H1 (cell line): ENCODE measurements at regions not wholly inside any gene's neighbourhood (a gene's known extent, or its start where the extent isn't known, plus 50 kb on each side); places are given as distances from the start of the nearest gene placed in this dataset.

Source experiments
- CREB1 ChIP-seq: IDR thresholded peaks from 2 replicates; pipeline ENCODE4 v1.6.1; 2012; ENCODE audit warnings: inconsistent platforms
- CTBP2 ChIP-seq: IDR thresholded peaks from 2 replicates; pipeline ENCODE4 v1.7.0; 2011; ENCODE audit warnings: borderline replicate concordance, mild to moderate bottlenecking, moderate library complexity, mixed read lengths, low read length; ENCODE audit not compliant: insufficient read depth, insufficient read length
- JUN ChIP-seq: IDR thresholded peaks from 2 replicates; pipeline ENCODE4 v1.6.1; 2011; ENCODE audit warnings: low read depth, mild to moderate bottlenecking, improper control_type of control experiment, low read length
- JUND ChIP-seq: IDR thresholded peaks from 2 replicates; pipeline ENCODE4 v1.6.1; 2011; ENCODE audit warnings: mild to moderate bottlenecking, improper control_type of control experiment, low read length

GRCh38 chr1:104593413-104594187, 843.9 kb downstream of the AMY1C start (continued):
- TF ChIP-seq JUND (no peak), CREB1 (no peak), CTBP2 (no peak), JUN (no peak)
- TF ChIP-seq, all 59 proteins: peak for 0
